Activated CD8-positive, alpha-beta memory T cell treated with anti-CD3 and anti-CD28 coated beads, Interleukin-2, amount 10 ng/mL, durations not matched to agents 7 days and 5 days (primary cell): ENCODE measurements at regions not wholly inside any gene's neighbourhood (a gene's known extent, or its start where the extent isn't known, plus 50 kb on each side); places are given as distances from the start of the nearest gene placed in this dataset.
"Not testable (repeated sequence)": the region's sequence is repeated elsewhere in the genome, so short reads cannot be mapped to it uniquely, and the experiment has no call there.

Source experiments
- ATAC-seq: fragments of 150-1000 bp; cut with Tn5 transposase; one replicate; pipeline ENCODE4 v1.10.0; 2021; ENCODE audit warnings: moderate library complexity
- CTCF ChIA-PET: fragments of 350-600 bp; sonication (Branson Sonifier 250); formaldehyde crosslinking; loops from one replicate; lab custom pipeline; 2021; ENCODE audit warnings: antibody characterized with exemption; lab: Charles Lee
- DNase-seq: peaks from one replicate; pipeline ENCODE4 v3.0.0-alpha.2; 2020
- H3K27ac Mint-ChIP-seq: one replicate; pipeline ENCODE4 v1.8.0; 2021; ENCODE audit warnings: mild to moderate bottlenecking, mixed read lengths
- H3K27me3 Mint-ChIP-seq: one replicate; pipeline ENCODE4 v1.8.0; 2021; ENCODE audit warnings: mixed read lengths
- H3K36me3 Mint-ChIP-seq: one replicate; pipeline ENCODE4 v1.8.0; 2021; ENCODE audit warnings: mild to moderate bottlenecking, mixed read lengths
- H3K4me1 Mint-ChIP-seq: one replicate; pipeline ENCODE4 v1.8.0; 2021; ENCODE audit warnings: mixed read lengths
- H3K4me3 Mint-ChIP-seq: one replicate; pipeline ENCODE4 v1.8.0; 2021; ENCODE audit warnings: mild to moderate bottlenecking, moderate library complexity, mixed read lengths
- H3K9me3 Mint-ChIP-seq: one replicate; pipeline ENCODE4 v1.8.0; 2022; ENCODE audit warnings: low read depth, mixed read lengths

- Mint-ChIP-seq H3K36me3 (no peaks in the 10 kb centered on the region), H3K27me3 (no peaks in the 10 kb centered on the region), H3K9me3 (peaks cover 10% of the 10 kb centered on the region), H3K27ac (no peak overlapping the region), H3K4me3 (no peak overlapping the region), H3K4me1 (no peaks in the 10 kb centered on the region)
- ATAC-seq: no peak
- CTCF ChIA-PET: no interaction called here
- no peak for DNase-seq
Observed at GRCh38 chr13:56622840-56623239, 517.9 kb upstream of the PRR20A start.

GRCh38 chr13:56628886-56629285 is 511.8 kb upstream of the PRR20A start:
- peaks cover 14% of the 10 kb centered on the region for H3K9me3 Mint-ChIP-seq
- H3K27ac Mint-ChIP-seq, DNase-seq, H3K27me3 Mint-ChIP-seq, ATAC-seq, H3K4me1 Mint-ChIP-seq, H3K4me3 Mint-ChIP-seq, H3K36me3 Mint-ChIP-seq, CTCF ChIA-PET: not testable (repeated sequence)

- H3K36me3 Mint-ChIP-seq, ATAC-seq, CTCF ChIA-PET, H3K4me3 Mint-ChIP-seq, H3K4me1 Mint-ChIP-seq, H3K27me3 Mint-ChIP-seq, H3K27ac Mint-ChIP-seq, DNase-seq: not testable (repeated sequence)
- H3K9me3 Mint-ChIP-seq: peaks cover 14% of the 10 kb centered on the region
Observed at GRCh38 chr13:56631060-56631459, 509.7 kb upstream of the PRR20A start.

GRCh38 chr13:56653043-56653442 is 487.7 kb upstream of the PRR20A start:
- CTCF ChIA-PET: no interaction called here
- ATAC-seq (no peak), DNase-seq (no peak)
- peaks cover 7% of the 10 kb centered on the region for H3K9me3 Mint-ChIP-seq
- H3K4me3 Mint-ChIP-seq: no peak overlapping the region
- H3K27me3 Mint-ChIP-seq: no peaks in the 10 kb centered on the region
- H3K36me3 Mint-ChIP-seq: no peaks in the 10 kb centered on the region
- H3K4me1 Mint-ChIP-seq: no peaks in the 10 kb centered on the region
- no peak overlapping the region for H3K27ac Mint-ChIP-seq

GRCh38 chr13:56659041-56659471 is 481.7 kb upstream of the PRR20A start:
- Mint-ChIP-seq H3K27ac (no peak overlapping the region), H3K4me1 (no peaks in the 10 kb centered on the region), H3K9me3 (peaks cover 7% of the 10 kb centered on the region), H3K4me3 (no peak overlapping the region), H3K36me3 (no peaks in the 10 kb centered on the region), H3K27me3 (no peaks in the 10 kb centered on the region)
- DNase-seq (no peak), ATAC-seq (no peak)
- CTCF ChIA-PET: no interaction called here

GRCh38 chr13:56670563-56670962 is 470.2 kb upstream of the PRR20A start:
- ATAC-seq: no peak
- no peaks in the 10 kb centered on the region for H3K4me1 Mint-ChIP-seq
- H3K36me3 Mint-ChIP-seq: no peaks in the 10 kb centered on the region
- CTCF ChIA-PET: no interaction called here
- no peak overlapping the region for H3K27ac Mint-ChIP-seq
- DNase-seq: no peak
- peaks cover 4% of the 10 kb centered on the region for H3K9me3 Mint-ChIP-seq
- H3K27me3 Mint-ChIP-seq: no peaks in the 10 kb centered on the region
- H3K4me3 Mint-ChIP-seq: no peak overlapping the region

GRCh38 chr13:56681404-56681803 is 459.3 kb upstream of the PRR20A start:
- CTCF ChIA-PET: no interaction called here
- DNase-seq: no peak
- peaks cover 2% of the 10 kb centered on the region for H3K9me3 Mint-ChIP-seq

GRCh38 chr13:56687131-56687530 is 453.6 kb upstream of the PRR20A start:
- H3K27ac Mint-ChIP-seq: no peak overlapping the region
- H3K4me3 Mint-ChIP-seq: no peak overlapping the region
- H3K27me3 Mint-ChIP-seq: no peaks in the 10 kb centered on the region
- H3K4me1 Mint-ChIP-seq: no peaks in the 10 kb centered on the region
- no peak for ATAC-seq
- H3K9me3 Mint-ChIP-seq: peaks cover 2% of the 10 kb centered on the region
- no peak for DNase-seq
- CTCF ChIA-PET: no interaction called here
- no peaks in the 10 kb centered on the region for H3K36me3 Mint-ChIP-seq

More at GRCh38 chr13:56681404-56681803, 459.3 kb upstream of the PRR20A start:
- no peak for ATAC-seq
- Mint-ChIP-seq H3K36me3 (no peaks in the 10 kb centered on the region), H3K27me3 (no peaks in the 10 kb centered on the region), H3K27ac (no peak overlapping the region), H3K4me1 (no peaks in the 10 kb centered on the region), H3K4me3 (no peak overlapping the region)

GRCh38 chr13:56697011-56697410 is 443.7 kb upstream of the PRR20A start:
- no peaks in the 10 kb centered on the region for H3K27me3 Mint-ChIP-seq
- DNase-seq (no peak), ATAC-seq (no peak)
- CTCF ChIA-PET: no interaction called here
- peaks cover 15% of the 10 kb centered on the region for H3K9me3 Mint-ChIP-seq
- H3K4me3 Mint-ChIP-seq: no peak overlapping the region
- no peaks in the 10 kb centered on the region for H3K4me1 Mint-ChIP-seq
- H3K27ac Mint-ChIP-seq: no peak overlapping the region
- no peaks in the 10 kb centered on the region for H3K36me3 Mint-ChIP-seq

- ATAC-seq: no peak
- no peaks in the 10 kb centered on the region for H3K27me3 Mint-ChIP-seq
- no peak for DNase-seq
- CTCF ChIA-PET: no interaction called here
- no peak overlapping the region for H3K4me3 Mint-ChIP-seq
- H3K27ac Mint-ChIP-seq: no peak overlapping the region
- peaks cover 11% of the 10 kb centered on the region for H3K9me3 Mint-ChIP-seq
- no peaks in the 10 kb centered on the region for H3K36me3 Mint-ChIP-seq
- no peaks in the 10 kb centered on the region for H3K4me1 Mint-ChIP-seq
Observed at GRCh38 chr13:56700324-56700723, 440.4 kb upstream of the PRR20A start.

GRCh38 chr13:56706485-56706884 is 434.2 kb upstream of the PRR20A start:
- H3K9me3 Mint-ChIP-seq: peaks cover 13% of the 10 kb centered on the region
- no peaks in the 10 kb centered on the region for H3K4me1 Mint-ChIP-seq

GRCh38 chr13:56713656-56714055 is 427.1 kb upstream of the PRR20A start:
- ATAC-seq (no peak), DNase-seq (no peak)
- Mint-ChIP-seq H3K27me3 (no peaks in the 10 kb centered on the region), H3K27ac (no peak overlapping the region), H3K36me3 (no peaks in the 10 kb centered on the region), H3K9me3 (peaks cover 5% of the 10 kb centered on the region), H3K4me1 (no peaks in the 10 kb centered on the region), H3K4me3 (no peak overlapping the region)
- CTCF ChIA-PET: no interaction called here

More at GRCh38 chr13:56706485-56706884, 434.2 kb upstream of the PRR20A start:
- Mint-ChIP-seq H3K4me3 (no peak overlapping the region), H3K27me3 (no peaks in the 10 kb centered on the region), H3K36me3 (no peaks in the 10 kb centered on the region), H3K27ac (no peak overlapping the region)
- CTCF ChIA-PET: no interaction called here
- no peak for DNase-seq
- no peak for ATAC-seq

GRCh38 chr13:56718791-56719190 is 421.9 kb upstream of the PRR20A start:
- Mint-ChIP-seq H3K4me1 (no peaks in the 10 kb centered on the region), H3K4me3 (no peak overlapping the region), H3K36me3 (no peaks in the 10 kb centered on the region), H3K27me3 (no peaks in the 10 kb centered on the region), H3K9me3 (peaks cover 16% of the 10 kb centered on the region), H3K27ac (no peak overlapping the region)
- CTCF ChIA-PET: no interaction called here
- ATAC-seq (no peak), DNase-seq (no peak)

- no peak overlapping the region for H3K27ac Mint-ChIP-seq
- no peak for ATAC-seq
- no peaks in the 10 kb centered on the region for H3K36me3 Mint-ChIP-seq
- CTCF ChIA-PET: no interaction called here
- DNase-seq: no peak
- H3K4me3 Mint-ChIP-seq: no peak overlapping the region
- peaks cover 16% of the 10 kb centered on the region for H3K9me3 Mint-ChIP-seq
- no peaks in the 10 kb centered on the region for H3K4me1 Mint-ChIP-seq
- no peaks in the 10 kb centered on the region for H3K27me3 Mint-ChIP-seq
Observed at GRCh38 chr13:56720841-56721240, 419.9 kb upstream of the PRR20A start.

- ATAC-seq (no peak), DNase-seq (no peak)
- Mint-ChIP-seq H3K4me1 (no peaks in the 10 kb centered on the region), H3K4me3 (no peak overlapping the region), H3K27ac (no peak overlapping the region), H3K9me3 (peaks cover 9% of the 10 kb centered on the region), H3K36me3 (no peaks in the 10 kb centered on the region), H3K27me3 (no peaks in the 10 kb centered on the region)
- CTCF ChIA-PET: no interaction called here
Observed at GRCh38 chr13:56735537-56735942, 405.2 kb upstream of the PRR20A start.
